AG09319 (cell line): ENCODE measurements at regions not wholly inside any gene's neighbourhood (a gene's known extent, or its start where the extent isn't known, plus 50 kb on each side); places are given as distances from the start of the nearest gene placed in this dataset.

Source experiments
- DNase-seq: peaks from one replicate; pipeline ENCODE4 v3.0.0-alpha.2; 2010; ENCODE audit warnings: low read depth; ENCODE audit errors: extremely low read depth
- CTCF ChIP-seq: IDR thresholded peaks from 2 replicates; pipeline ENCODE4 v1.5.1; 2011; ENCODE audit warnings: low read depth, mild to moderate bottlenecking, inconsistent platforms, low read length, moderate library complexity

- no peak for TF ChIP-seq CTCF
- no peak for DNase-seq
Measured at GRCh38 chr10:56622335-56622973, 261.4 kb upstream of the ZWINT start.

GRCh38 chr10:56606202-56606601 lies 245.1 kb upstream of the ZWINT start:
- no peak for TF ChIP-seq CTCF
- no peak for DNase-seq

- TF ChIP-seq CTCF: no peak
Measured at GRCh38 chr10:56605051-56605450, 244.0 kb upstream of the ZWINT start.

GRCh38 chr10:56604624-56605023 lies 243.6 kb upstream of the ZWINT start:
- no peak for DNase-seq

More at GRCh38 chr10:56605051-56605450, 244.0 kb upstream of the ZWINT start:
- no peak for DNase-seq

GRCh38 chr10:56599201-56599600 lies 238.1 kb upstream of the ZWINT start:
- TF ChIP-seq CTCF: no peak
- no peak for DNase-seq

More at GRCh38 chr10:56604624-56605023, 243.6 kb upstream of the ZWINT start:
- no peak for TF ChIP-seq CTCF

GRCh38 chr10:56596257-56596656 lies 235.2 kb upstream of the ZWINT start:
- no peak for DNase-seq
- no peak for TF ChIP-seq CTCF

- DNase-seq: no peak
- no peak for TF ChIP-seq CTCF
Measured at GRCh38 chr10:56593120-56593519, 232.1 kb upstream of the ZWINT start.
